IPS-18c (cell line): ENCODE measurements at regions not wholly inside any gene's neighbourhood (a gene's known extent, or its start where the extent isn't known, plus 50 kb on each side); places are given as distances from the start of the nearest gene placed in this dataset.

Source experiments
- H3K4me3 ChIP-seq: 2 replicates; pipeline ENCODE4 v1.7.0; 2013; ENCODE audit warnings: low read depth, mild to moderate bottlenecking, low read length, moderate library complexity; ENCODE audit not compliant: insufficient read depth
- H3K9me3 ChIP-seq: one replicate; pipeline ENCODE4 v1.6.1; 2013; ENCODE audit warnings: mild to moderate bottlenecking, low read length, moderate library complexity; ENCODE audit not compliant: control insufficient read depth, insufficient read depth

DNA sequence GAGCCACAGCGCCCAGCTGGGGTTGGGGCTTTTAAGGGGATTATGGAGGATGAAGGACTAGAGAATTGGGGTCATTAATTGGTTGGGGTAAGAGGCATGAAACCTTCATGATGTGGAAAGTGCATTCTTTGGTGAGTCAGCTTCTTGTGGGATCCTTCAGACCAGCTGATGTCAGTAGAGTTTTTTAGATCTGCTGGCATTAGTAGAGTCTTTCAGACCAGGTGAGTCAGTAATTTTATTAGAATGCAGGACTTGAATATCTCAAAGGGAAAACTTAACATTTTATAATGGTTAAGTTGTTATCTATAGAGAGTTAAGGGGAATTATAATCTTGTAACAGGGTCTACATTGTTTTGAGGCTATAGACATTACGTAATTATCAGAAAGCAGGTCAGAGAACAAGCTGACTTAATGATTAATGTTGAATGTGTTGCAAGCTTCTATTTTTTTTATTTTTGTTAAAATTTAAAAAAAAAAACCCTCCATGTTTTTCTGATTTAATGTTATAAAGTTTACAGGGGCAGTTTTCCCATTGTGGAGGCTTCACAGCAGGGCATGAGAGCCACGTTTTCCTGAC is 160.9 kb upstream of the FMN2 start:
- Histone ChIP-seq H3K4me3 (no peak overlapping the region), H3K9me3 (peaks cover 4% of the 10 kb centered on the region)

- Histone ChIP-seq H3K4me3 (no peak overlapping the region), H3K9me3 (peaks cover 2% of the 10 kb centered on the region)
Measured at GRCh38 chr1:239931341-239931740, 160.3 kb upstream of the FMN2 start.

- peaks cover 8% of the 10 kb centered on the region for H3K9me3 ChIP-seq
Measured at GRCh38 chr1:239939602-239940001, 152.1 kb upstream of the FMN2 start.

DNA sequence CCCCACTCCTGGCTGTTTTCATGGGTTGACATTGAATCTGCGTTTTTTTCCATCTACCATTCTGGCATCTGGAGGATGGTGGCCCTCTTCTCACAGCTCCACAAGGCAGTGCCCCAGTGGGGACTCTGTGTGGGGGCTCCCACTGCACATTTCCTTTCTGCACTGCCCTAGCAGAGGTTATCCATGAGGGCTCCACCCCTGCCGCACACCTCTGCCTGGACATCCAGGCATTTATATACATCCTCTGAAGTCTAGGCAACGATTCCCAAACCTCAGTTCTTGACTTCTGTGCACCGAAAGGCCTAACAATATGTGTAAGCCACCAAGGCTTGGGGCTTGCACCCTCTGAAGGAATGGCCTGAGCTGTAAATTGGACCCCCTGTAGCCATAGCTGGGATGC is 147.9 kb upstream of the FMN2 start:
- Histone ChIP-seq H3K9me3 (peaks cover 8% of the 10 kb centered on the region), H3K4me3 (no peak overlapping the region)

More at GRCh38 chr1:239939602-239940001, 152.1 kb upstream of the FMN2 start:
- H3K4me3 ChIP-seq, result no peak overlapping the region

GRCh38 chr1:239944666-239945065 is 147.0 kb upstream of the FMN2 start:
- peaks cover 6% of the 10 kb centered on the region for H3K9me3 ChIP-seq

GRCh38 chr1:239947801-239948200 is 143.9 kb upstream of the FMN2 start:
- peaks cover 6% of the 10 kb centered on the region for H3K9me3 ChIP-seq
- no peak overlapping the region for H3K4me3 ChIP-seq

More at GRCh38 chr1:239944666-239945065, 147.0 kb upstream of the FMN2 start:
- no peak overlapping the region for H3K4me3 ChIP-seq

- H3K4me3 ChIP-seq, result no peak overlapping the region
- no peaks in the 10 kb centered on the region for H3K9me3 ChIP-seq
Measured at GRCh38 chr1:239951511-239952140, 140.1 kb upstream of the FMN2 start.

- Histone ChIP-seq H3K9me3 (no peaks in the 10 kb centered on the region), H3K4me3 (no peak overlapping the region)
Measured at GRCh38 chr1:239952348-239953308, 139.1 kb upstream of the FMN2 start.

DNA sequence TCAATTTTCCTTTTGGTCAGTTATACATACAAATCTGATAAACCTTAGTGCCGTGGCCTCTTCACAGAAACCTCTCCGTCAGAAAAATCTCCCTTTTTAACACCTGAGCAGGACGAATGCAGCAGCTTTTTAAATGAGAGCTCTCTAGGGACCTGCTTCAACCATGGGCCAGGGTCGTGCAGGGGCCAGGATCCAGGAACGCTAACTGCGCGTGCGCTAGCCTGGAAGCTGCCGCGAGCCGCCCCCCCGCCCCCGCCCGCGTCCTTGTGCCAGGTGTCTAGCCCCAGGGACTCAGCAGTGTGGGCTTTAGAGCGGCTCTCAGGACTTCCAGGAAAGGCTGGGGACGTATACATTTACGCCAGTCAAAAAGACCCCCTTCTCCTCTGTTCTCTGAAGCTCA is 136.8 kb upstream of the FMN2 start:
- no peak overlapping the region for H3K4me3 ChIP-seq
- no peaks in the 10 kb centered on the region for H3K9me3 ChIP-seq

DNA sequence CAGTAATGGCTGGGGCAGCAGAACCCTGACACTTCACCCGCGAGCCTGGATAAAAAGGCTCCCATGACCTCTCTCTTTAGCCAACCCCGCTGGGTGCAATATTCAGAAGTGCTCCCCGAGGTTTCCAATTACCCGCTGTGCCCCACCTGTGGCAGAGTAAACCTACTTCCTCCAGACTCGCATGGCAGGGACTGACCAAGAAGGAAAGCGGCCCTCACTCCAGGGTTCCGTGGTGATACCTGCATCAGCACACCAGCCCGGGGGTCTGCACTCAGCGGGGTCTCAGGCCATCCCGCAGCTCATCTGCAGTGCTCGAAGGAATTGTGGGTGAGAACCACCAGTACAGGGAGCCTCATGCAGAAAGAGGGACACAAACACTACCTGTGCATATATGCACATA is 136.3 kb upstream of the FMN2 start:
- H3K4me3 ChIP-seq, result no peak overlapping the region
- no peaks in the 10 kb centered on the region for H3K9me3 ChIP-seq

- H3K4me3 ChIP-seq, result no peak overlapping the region
Measured at GRCh38 chr1:239956263-239956662, 135.4 kb upstream of the FMN2 start.

GRCh38 chr1:239958063-239958462 is 133.6 kb upstream of the FMN2 start:
- no peak overlapping the region for H3K4me3 ChIP-seq
- H3K9me3 ChIP-seq, result no peaks in the 10 kb centered on the region

More at GRCh38 chr1:239956263-239956662, 135.4 kb upstream of the FMN2 start:
- H3K9me3 ChIP-seq, result no peaks in the 10 kb centered on the region

DNA sequence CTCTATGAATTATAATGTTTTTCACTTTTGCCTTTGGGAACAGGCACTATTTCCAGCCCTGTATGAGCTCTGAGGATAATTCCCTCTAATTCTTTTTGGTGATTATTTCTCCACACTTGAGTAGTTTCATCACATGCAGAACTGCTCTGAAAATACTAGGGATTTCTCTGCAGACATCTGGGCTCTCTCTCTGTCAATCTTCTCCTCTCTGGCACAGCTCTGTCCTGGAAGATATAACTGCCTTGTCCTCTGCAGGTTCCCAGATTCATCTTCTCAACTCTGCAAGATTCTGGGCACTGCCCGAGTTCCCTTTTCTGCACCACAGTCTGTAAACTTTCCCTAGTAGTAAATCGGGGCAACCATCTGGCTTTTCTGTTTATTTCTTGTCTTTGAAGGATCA is 131.3 kb upstream of the FMN2 start:
- no peaks in the 10 kb centered on the region for H3K9me3 ChIP-seq
- H3K4me3 ChIP-seq, result no peak overlapping the region

GRCh38 chr1:239963856-239964255 is 127.8 kb upstream of the FMN2 start:
- Histone ChIP-seq H3K4me3 (no peak overlapping the region), H3K9me3 (no peaks in the 10 kb centered on the region)

DNA sequence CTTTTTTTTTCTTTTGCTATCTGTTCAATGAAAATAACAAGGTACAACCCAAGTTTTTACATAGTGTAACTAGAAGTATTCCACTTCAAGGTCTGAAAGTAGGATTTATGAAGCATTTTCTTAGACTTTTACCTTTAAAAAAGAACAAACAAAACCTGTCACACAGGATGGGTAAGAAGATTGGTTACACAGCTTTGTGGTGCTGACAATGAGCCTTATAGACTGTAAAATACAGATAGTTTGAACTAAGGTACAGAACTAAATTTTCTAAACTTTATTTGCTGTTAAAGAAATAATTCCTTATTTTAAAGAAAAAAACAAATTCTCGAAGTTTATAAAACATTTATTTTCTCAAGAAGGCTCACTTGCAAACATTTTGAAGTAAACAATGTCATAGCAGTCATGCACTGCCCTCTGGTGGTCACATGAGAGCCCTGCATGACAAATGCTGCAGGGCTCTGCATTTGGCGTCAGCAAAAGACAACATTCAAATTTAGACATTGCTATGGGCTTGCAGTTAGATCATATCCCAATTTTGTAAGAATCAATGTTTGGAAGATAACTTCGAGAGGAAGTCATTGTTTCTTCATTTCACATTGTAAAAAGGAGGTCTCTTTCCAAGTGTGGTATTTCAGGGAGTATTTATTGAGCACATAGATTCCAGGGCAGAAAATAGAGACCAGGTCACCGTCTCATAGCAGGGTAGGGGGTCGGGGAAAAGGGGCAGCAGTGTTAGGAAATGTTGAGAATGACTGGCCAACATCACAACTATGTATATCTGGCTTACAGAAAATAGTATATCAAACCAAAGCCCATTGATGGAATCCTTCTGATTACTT is 115.3 kb upstream of the FMN2 start:
- H3K9me3 ChIP-seq, result peaks cover 6% of the 10 kb centered on the region
- H3K4me3 ChIP-seq, result no peak overlapping the region

DNA sequence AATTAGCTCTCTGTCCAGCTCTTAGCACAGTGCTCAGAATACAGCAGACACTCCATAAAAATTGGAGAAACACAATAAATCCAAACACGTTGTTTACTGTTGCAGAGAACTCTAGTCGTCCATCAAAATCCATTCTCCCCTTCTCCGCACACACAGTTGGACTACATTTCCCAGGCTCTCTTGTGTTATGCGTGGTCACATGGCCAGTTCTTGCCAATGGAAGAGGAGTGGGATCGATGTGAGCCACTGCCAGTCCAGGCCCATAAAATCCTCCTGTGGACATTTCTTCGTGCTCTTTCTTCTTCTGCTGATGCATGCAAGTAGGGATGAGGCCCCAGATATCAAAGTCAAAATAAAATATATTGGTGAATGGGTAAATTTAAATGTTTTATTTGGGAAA is 114.3 kb upstream of the FMN2 start:
- Histone ChIP-seq H3K9me3 (peaks cover 6% of the 10 kb centered on the region), H3K4me3 (no peak overlapping the region)

- no peak overlapping the region for H3K4me3 ChIP-seq
- peaks cover 6% of the 10 kb centered on the region for H3K9me3 ChIP-seq
Measured at GRCh38 chr1:239979456-239979855, 112.2 kb upstream of the FMN2 start.
